ENCODE measurements at regions not wholly inside any gene's neighbourhood (a gene's known extent, or its start where the extent isn't known, plus 50 kb on each side); places are given as distances from the start of the nearest gene placed in this dataset.

DNA sequence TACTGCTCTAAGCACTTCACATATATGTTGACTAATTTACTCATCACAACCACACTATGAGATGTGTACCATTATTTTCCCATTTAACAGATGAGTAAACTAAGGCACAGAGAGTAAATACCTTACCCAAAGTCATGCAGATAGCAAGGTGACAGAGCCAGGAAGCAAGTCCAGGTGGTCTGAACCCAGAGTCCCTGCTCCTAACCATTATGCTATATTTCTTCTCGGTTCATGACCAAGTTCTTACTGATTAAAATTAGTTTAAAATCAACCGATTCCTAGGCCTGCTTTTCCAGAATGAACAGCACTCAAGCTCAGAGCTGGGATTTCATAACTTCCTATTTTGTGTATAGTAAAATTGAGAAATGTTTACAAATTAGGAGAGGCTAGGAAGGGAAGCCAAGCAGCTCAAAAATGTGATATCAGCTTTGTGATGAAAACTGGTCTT lies 85.5 kb upstream of the EGLN3 start (continued):
- TF ChIP-seq, protein P1, sequence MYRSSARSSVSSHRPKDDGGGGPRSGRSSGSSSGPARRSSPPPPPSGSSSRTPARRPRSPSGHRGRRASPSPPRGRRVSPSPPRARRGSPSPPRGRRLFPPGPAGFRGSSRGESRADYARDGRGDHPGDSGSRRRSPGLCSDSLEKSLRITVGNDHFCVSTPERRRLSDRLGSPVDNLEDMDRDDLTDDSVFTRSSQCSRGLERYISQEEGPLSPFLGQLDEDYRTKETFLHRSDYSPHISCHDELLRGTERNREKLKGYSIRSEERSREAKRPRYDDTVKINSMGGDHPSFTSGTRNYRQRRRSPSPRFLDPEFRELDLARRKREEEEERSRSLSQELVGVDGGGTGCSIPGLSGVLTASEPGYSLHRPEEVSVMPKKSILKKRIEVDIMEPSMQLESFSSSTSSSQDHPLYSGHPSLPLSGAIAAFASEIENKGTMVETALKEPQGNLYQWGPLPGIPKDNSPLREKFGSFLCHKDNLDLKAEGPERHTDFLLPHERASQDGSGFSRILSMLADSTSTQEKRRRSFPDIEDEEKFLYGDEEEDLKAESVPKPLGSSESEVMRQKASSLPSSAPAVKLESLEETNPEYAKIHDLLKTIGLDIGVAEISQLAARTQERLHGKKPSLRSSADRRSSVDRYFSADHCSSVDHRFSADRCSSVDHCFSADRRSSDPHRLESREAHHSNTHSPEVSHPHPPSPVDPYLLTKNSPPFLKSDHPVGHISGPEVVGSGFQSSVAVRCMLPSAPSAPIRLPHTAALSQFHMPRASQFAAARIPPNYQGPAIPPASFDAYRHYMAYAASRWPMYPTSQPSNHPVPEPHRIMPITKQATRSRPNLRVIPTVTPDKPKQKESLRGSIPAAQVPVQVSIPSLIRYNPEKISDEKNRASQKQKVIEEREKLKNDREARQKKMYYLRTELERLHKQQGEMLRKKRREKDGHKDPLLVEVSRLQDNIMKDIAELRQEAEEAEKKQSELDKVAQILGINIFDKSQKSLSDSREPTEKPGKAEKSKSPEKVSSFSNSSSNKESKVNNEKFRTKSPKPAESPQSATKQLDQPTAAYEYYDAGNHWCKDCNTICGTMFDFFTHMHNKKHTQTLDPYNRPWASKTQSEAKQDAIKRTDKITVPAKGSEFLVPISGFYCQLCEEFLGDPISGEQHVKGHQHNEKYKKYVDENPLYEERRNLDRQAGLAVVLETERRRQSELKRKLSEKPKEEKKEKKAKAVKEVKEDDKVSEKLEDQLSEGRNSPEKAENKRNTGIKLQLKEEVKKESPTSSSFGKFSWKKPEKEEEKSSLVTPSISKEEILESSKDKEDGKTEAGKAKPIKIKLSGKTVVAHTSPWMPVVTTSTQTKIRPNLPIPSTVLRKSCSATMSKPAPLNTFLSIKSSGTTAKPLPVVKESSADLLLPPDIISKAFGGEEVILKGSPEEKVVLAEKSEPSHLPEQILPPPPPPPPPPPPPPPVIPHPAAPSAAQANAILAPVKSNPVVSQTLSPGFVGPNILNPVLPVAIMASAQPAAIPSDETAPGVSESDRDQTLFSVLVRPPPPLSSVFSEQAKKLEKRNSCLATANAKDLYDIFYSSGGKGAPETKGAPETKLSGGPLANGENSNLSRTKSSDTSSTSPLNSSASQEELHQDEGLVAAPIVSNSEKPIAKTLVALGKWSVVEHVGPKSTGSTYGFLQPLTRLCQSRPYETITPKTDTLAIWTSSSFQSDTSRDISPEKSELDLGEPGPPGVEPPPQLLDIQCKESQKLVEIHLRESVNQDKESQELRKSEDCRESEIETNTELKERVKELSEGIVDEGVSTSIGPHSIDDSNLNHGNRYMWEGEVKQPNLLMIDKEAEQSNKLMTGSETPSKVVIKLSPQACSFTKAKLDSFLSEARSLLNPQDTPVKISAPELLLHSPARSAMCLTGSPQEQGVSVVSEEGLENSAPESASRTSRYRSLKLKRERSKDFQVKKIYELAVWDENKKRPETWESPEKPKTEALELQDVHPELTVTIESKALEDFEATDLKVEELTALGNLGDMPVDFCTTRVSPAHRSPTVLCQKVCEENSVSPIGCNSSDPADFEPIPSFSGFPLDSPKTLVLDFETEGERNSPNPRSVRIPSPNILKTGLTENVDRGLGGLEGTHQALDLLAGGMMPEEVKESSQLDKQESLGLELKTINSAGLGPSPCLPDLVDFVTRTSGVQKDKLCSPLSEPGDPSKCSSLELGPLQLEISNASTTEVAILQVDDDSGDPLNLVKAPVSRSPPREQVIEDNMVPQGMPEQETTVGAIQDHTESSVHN (CRISPR knock-in tag; IDR thresholded peaks at IDR 0.05): no peak
- TF ChIP-seq PITX1 (CRISPR knock-in tag; IDR thresholded peaks at IDR 0.05) (no peak), ZNF747 (CRISPR knock-in tag; IDR thresholded peaks at IDR 0.05; ENCODE audit: borderline replicate concordance) (no peak), ZFX (CRISPR knock-in tag; IDR thresholded peaks at IDR 0.05; ENCODE audit: low read depth) (no peak), TSC22D2 (CRISPR knock-in tag; IDR thresholded peaks at IDR 0.05; ENCODE audit: borderline replicate concordance) (no peak), DNMT3B (CRISPR knock-in tag; conservative IDR thresholded peaks at IDR 0.05) (no peak), ZNF230 (CRISPR knock-in tag; IDR thresholded peaks at IDR 0.05) (no peak), ZNF546 (CRISPR knock-in tag; conservative IDR thresholded peaks at IDR 0.05) (no peak), FOXO1 (CRISPR knock-in tag; IDR thresholded peaks at IDR 0.05) (no peak), RXRB (CRISPR knock-in tag; IDR thresholded peaks at IDR 0.05; ENCODE audit: borderline replicate concordance) (no peak)
- TF ChIP-seq, protein P2, sequence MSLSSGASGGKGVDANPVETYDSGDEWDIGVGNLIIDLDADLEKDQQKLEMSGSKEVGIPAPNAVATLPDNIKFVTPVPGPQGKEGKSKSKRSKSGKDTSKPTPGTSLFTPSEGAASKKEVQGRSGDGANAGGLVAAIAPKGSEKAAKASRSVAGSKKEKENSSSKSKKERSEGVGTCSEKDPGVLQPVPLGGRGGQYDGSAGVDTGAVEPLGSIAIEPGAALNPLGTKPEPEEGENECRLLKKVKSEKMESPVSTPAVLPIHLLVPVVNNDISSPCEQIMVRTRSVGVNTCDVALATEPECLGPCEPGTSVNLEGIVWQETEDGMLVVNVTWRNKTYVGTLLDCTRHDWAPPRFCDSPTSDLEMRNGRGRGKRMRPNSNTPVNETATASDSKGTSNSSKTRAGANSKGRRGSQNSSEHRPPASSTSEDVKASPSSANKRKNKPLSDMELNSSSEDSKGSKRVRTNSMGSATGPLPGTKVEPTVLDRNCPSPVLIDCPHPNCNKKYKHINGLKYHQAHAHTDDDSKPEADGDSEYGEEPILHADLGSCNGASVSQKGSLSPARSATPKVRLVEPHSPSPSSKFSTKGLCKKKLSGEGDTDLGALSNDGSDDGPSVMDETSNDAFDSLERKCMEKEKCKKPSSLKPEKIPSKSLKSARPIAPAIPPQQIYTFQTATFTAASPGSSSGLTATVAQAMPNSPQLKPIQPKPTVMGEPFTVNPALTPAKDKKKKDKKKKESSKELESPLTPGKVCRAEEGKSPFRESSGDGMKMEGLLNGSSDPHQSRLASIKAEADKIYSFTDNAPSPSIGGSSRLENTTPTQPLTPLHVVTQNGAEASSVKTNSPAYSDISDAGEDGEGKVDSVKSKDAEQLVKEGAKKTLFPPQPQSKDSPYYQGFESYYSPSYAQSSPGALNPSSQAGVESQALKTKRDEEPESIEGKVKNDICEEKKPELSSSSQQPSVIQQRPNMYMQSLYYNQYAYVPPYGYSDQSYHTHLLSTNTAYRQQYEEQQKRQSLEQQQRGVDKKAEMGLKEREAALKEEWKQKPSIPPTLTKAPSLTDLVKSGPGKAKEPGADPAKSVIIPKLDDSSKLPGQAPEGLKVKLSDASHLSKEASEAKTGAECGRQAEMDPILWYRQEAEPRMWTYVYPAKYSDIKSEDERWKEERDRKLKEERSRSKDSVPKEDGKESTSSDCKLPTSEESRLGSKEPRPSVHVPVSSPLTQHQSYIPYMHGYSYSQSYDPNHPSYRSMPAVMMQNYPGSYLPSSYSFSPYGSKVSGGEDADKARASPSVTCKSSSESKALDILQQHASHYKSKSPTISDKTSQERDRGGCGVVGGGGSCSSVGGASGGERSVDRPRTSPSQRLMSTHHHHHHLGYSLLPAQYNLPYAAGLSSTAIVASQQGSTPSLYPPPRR (CRISPR knock-in tag; IDR thresholded peaks at IDR 0.05; ENCODE audit: borderline replicate concordance): no peak
- TF ChIP-seq, protein P3, sequence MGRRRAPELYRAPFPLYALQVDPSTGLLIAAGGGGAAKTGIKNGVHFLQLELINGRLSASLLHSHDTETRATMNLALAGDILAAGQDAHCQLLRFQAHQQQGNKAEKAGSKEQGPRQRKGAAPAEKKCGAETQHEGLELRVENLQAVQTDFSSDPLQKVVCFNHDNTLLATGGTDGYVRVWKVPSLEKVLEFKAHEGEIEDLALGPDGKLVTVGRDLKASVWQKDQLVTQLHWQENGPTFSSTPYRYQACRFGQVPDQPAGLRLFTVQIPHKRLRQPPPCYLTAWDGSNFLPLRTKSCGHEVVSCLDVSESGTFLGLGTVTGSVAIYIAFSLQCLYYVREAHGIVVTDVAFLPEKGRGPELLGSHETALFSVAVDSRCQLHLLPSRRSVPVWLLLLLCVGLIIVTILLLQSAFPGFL (CRISPR knock-in tag; IDR thresholded peaks at IDR 0.05): no peak
- TF ChIP-seq, protein P4, sequence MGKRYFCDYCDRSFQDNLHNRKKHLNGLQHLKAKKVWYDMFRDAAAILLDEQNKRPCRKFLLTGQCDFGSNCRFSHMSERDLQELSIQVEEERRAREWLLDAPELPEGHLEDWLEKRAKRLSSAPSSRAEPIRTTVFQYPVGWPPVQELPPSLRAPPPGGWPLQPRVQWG (CRISPR knock-in tag; IDR thresholded peaks at IDR 0.05; ENCODE audit: borderline replicate concordance, low read depth): no peak

Measured in HepG2 (cell line).